Lung (tissue), 11 donors: ENCODE measurements at regions not wholly inside any gene's neighbourhood (a gene's known extent, or its start where the extent isn't known, plus 50 kb on each side); places are given as distances from the start of the nearest gene placed in this dataset.

ENCODE experiments used
- ATAC-seq: fragments of 200-7000 bp; cut with Tn5 transposase; one replicate; pipeline ENCODE4 v1.9.1; 2020; ENCODE audit warnings: moderate number of reproducible peaks; ENCODE audit not compliant: insufficient read depth, low FRiP score
- DNase-seq, 3 donors: peaks; one replicate each; pipeline ENCODE4 v3.0.0-alpha.2; 2013 to 2017
- H3K27ac ChIP-seq, 2 donors: one replicate each; pipeline ENCODE4 v1.5.1; 2013; ENCODE audit warnings: mild to moderate bottlenecking in 2 of 2, moderate library complexity in 2 of 2, control low read depth in 1 of 2, inconsistent platforms in 1 of 2, low read depth in 1 of 2, low read length in 1 of 2
- H3K27me3 ChIP-seq, 3 donors: one replicate each; pipeline ENCODE4 v1.5.1; 2013; ENCODE audit warnings: low read length in 2 of 3; ENCODE audit not compliant: control insufficient read depth in 3 of 3, insufficient read depth in 3 of 3
- H3K36me3 ChIP-seq, 4 donors: one replicate each; pipeline ENCODE4 v1.5.1; 2013; ENCODE audit warnings: low read length in 4 of 4, mild to moderate bottlenecking in 1 of 4, moderate library complexity in 1 of 4; ENCODE audit not compliant: control insufficient read depth in 4 of 4, insufficient read depth in 4 of 4
- H3K4me1 ChIP-seq, 5 donors: one replicate each; pipeline ENCODE4 v1.5.1; 2013; ENCODE audit warnings: low read length in 5 of 5, mild to moderate bottlenecking in 2 of 5, moderate library complexity in 1 of 5; ENCODE audit not compliant: control insufficient read depth in 5 of 5, insufficient read depth in 5 of 5
- H3K4me3 ChIP-seq: one replicate; pipeline ENCODE4 v1.5.1; 2013; ENCODE audit warnings: mild to moderate bottlenecking, control low read depth, moderate library complexity
- H3K9ac ChIP-seq, 2 donors: one replicate each; pipeline ENCODE4 v1.5.1; 2013; ENCODE audit warnings: low read length in 2 of 2, control low read depth in 1 of 2; ENCODE audit not compliant: insufficient read depth in 1 of 2
- H3K9me3 ChIP-seq, 4 donors: one replicate each; pipeline ENCODE4 v1.5.1; 2013; ENCODE audit warnings: low read length in 3 of 4, mild to moderate bottlenecking in 1 of 4, moderate library complexity in 1 of 4; ENCODE audit not compliant: control insufficient read depth in 4 of 4, insufficient read depth in 3 of 4
- CTCF ChIP-seq: IDR thresholded peaks from 2 replicates; pipeline ENCODE4 v1.5.1; 2012; ENCODE audit warnings: mild to moderate bottlenecking; ENCODE audit errors: control extremely low read depth, extremely low read depth
- WGBS, 2 donors: extraction: QIAGEN DNeasy Blood & Tissue Kit; methylation state at CpG; one replicate each; pipeline ENCODE4 v1.1.7; 2013; 5-methylcytosine and 5-hydroxymethylcytosine counted together
- donor health status: control.
- donor health status: control.
- donor health status: Bipolar disorder and iron deficiency.
- donor health status: healthy.
- donor health status: DM: yes; HTN: yes; CAD: no.

DNA sequence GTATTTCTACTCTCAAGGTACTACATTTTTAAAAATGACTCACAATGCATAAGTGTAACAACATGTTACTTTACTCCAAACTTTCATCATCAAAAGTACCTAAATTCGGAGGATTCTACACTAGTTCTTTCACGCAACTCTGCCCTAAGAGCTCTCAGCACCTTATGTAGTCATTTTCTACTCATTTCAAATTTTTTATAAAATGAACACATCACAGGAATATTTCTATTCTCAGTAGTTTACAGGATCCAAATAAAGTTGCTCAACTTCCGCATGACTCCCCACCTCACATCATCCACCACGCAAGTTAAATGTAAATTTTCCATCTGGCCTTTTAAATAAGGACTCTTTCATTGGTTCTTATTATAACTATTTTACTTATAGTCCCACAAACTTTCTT lies 344.9 kb upstream of the MANEA start:
- H3K27ac ChIP-seq: no peak overlapping the region
- no peak overlapping the region for H3K4me3 ChIP-seq
- no peaks in the 10 kb centered on the region for H3K36me3 ChIP-seq
- WGBS, 2 donors: 91 to 96% methylated on average over 4 of the region's 4 CpGs
- no peak for ATAC-seq
- H3K27me3 ChIP-seq: no peaks in the 10 kb centered on the region
- peak in 2 of 3 donors; percentile 30 to 56 for DNase-seq
- H3K9ac ChIP-seq: no peak overlapping the region
- no peak for TF ChIP-seq CTCF
- H3K4me1 ChIP-seq: peaks cover 0 to 12% (median 0%) of the 10 kb centered on the region in 5 donors
- H3K9me3 ChIP-seq: no peaks in the 10 kb centered on the region

DNA sequence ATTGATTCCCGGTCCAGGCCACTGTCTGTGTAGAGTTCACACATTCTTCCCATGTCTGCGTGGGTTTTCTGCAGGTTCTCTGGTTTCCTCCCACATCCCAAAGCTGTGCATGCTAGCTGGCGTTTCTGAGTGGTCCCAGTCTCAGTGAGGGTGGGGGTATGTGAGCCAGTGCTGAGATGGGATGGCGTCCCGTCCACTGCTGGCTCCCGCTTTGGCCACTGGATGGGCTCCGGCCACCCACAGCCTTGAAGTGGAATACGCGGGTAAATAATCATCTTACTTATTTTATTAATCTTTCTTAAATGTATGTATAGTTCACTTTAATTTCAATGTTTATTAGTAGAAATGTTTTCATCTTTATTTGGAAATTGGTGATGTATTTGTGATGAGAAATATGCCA lies 343.5 kb upstream of the MANEA start:
- Histone ChIP-seq H3K27ac (no peak overlapping the region), H3K4me1 (peaks cover 0 to 9% (median 0%) of the 10 kb centered on the region in 5 donors), H3K4me3 (no peak overlapping the region), H3K27me3 (no peaks in the 10 kb centered on the region), H3K36me3 (no peaks in the 10 kb centered on the region), H3K9ac (no peak overlapping the region), H3K9me3 (peaks cover 0 to 2% (median 0%) of the 10 kb centered on the region in 4 donors)
- no peak for TF ChIP-seq CTCF
- ATAC-seq (no peak), DNase-seq (no peak)
- 91 to 92% methylated on average over 9 of the region's 9 CpGs for WGBS, 2 donors

- no peak overlapping the region for H3K9ac ChIP-seq
- H3K27me3 ChIP-seq: no peaks in the 10 kb centered on the region
- DNase-seq (no peak), ATAC-seq (no peak)
- TF ChIP-seq CTCF: no peak
- H3K36me3 ChIP-seq: no peaks in the 10 kb centered on the region
- no peaks in the 10 kb centered on the region for H3K4me1 ChIP-seq
- H3K9me3 ChIP-seq: peaks cover 0 to 2% (median 0%) of the 10 kb centered on the region in 4 donors
- H3K27ac ChIP-seq: no peak overlapping the region
- no peak overlapping the region for H3K4me3 ChIP-seq
These were observed 336.8 kb upstream of the MANEA start for GRCh38 chr6:95240514-95240913.

- DNase-seq (no peak), ATAC-seq (no peak)
- Histone ChIP-seq H3K36me3 (no peaks in the 10 kb centered on the region), H3K27ac (no peak overlapping the region), H3K4me1 (no peaks in the 10 kb centered on the region), H3K27me3 (no peaks in the 10 kb centered on the region), H3K9ac (no peak overlapping the region), H3K9me3 (peaks cover 0 to 1% (median 0%) of the 10 kb centered on the region in 4 donors), H3K4me3 (no peak overlapping the region)
- no peak for TF ChIP-seq CTCF
- WGBS, 2 donors: 47 to 80% methylated on average over 1 of the region's 1 CpG
These were observed 334.8 kb upstream of the MANEA start for GRCh38 chr6:95242560-95242959.
